Thoracic aorta (tissue), 2 donors: ENCODE measurements at regions not wholly inside any gene's neighbourhood (a gene's known extent, or its start where the extent isn't known, plus 50 kb on each side); places are given as distances from the start of the nearest gene placed in this dataset.

Source experiments
- ATAC-seq: fragments of 150-250 bp; one replicate; pipeline ENCODE4 v1.8.0; 2017; ENCODE audit warnings: low read depth; ENCODE audit not compliant: insufficient number of reproducible peaks, low FRiP score
- DNase-seq: peaks from one replicate; pipeline ENCODE4 v3.0.0-alpha.2; 2020; ENCODE audit warnings: low spot score
- H3K27ac ChIP-seq, 2 donors: fragments of 200-600 bp; sonication (generic); 1 replicate in 1 of 2; 2 replicates in 1 of 2; pipeline ENCODE4 v1.5.1; 2016; ENCODE audit warnings: mild to moderate bottlenecking in 2 of 2, moderate library complexity in 2 of 2
- H3K27me3 ChIP-seq: fragments of 200-600 bp; sonication (generic); replicated peaks from 2 replicates; pipeline ENCODE4 v1.6.0; 2016; ENCODE audit warnings: mild to moderate bottlenecking; ENCODE audit not compliant: insufficient read depth
- H3K36me3 ChIP-seq: fragments of 200-600 bp; sonication (generic); one replicate; pipeline ENCODE4 v1.5.1; 2016
- H3K4me1 ChIP-seq, 2 donors: fragments of 200-600 bp; sonication (generic); 1 replicate in 1 of 2; 2 replicates in 1 of 2; pipeline versions ENCODE4 v1.5.1 to v1.6.0; 2016; ENCODE audit warnings: low read depth in 2 of 2, mild to moderate bottlenecking in 1 of 2; ENCODE audit not compliant: control insufficient read depth in 1 of 2
- H3K4me3 ChIP-seq: fragments of 200-600 bp; sonication (generic); 2 replicates; pipeline ENCODE4 v1.5.1; 2016; ENCODE audit warnings: mild to moderate bottlenecking
- H3K9me3 ChIP-seq: fragments of 200-600 bp; sonication (generic); 2 replicates; pipeline ENCODE4 v1.5.1; 2016
- TF ChIP-seq, protein P1 (sequence below): fragments of 200-600 bp; sonication (generic); IDR thresholded peaks from one replicate; pipeline ENCODE4 v1.5.1; 2019; ENCODE audit warnings: antibody characterized with exemption

DNA sequence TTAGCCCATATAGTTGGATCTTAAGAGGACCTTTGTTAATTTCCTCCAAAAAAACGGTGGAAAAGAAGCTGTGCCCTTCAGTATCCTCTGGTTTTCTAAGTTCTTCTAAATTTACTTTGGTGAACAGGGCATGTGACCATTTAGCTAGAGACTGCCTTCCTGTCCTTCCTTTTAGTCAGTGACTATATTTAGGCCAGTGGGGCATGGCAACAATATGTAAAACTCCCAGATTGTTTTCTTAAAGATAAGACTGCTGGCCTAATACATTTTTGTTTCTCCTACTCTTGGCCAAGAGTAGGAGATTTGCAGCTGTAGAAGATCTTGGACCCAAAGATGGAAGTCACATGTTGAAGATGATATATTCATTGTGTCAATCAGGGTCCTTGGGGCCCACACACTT lies 325.1 kb upstream of the DCN start:
- no peaks in the 10 kb centered on the region for H3K9me3 ChIP-seq
- no peaks in the 10 kb centered on the region for H3K27me3 ChIP-seq
- H3K4me1 ChIP-seq = peaks cover 25 to 40% of the 10 kb centered on the region in 2 donors
- no peak overlapping the region for H3K4me3 ChIP-seq
- H3K36me3 ChIP-seq = no peaks in the 10 kb centered on the region
- DNase-seq = no peak
- TF ChIP-seq, protein P1, sequence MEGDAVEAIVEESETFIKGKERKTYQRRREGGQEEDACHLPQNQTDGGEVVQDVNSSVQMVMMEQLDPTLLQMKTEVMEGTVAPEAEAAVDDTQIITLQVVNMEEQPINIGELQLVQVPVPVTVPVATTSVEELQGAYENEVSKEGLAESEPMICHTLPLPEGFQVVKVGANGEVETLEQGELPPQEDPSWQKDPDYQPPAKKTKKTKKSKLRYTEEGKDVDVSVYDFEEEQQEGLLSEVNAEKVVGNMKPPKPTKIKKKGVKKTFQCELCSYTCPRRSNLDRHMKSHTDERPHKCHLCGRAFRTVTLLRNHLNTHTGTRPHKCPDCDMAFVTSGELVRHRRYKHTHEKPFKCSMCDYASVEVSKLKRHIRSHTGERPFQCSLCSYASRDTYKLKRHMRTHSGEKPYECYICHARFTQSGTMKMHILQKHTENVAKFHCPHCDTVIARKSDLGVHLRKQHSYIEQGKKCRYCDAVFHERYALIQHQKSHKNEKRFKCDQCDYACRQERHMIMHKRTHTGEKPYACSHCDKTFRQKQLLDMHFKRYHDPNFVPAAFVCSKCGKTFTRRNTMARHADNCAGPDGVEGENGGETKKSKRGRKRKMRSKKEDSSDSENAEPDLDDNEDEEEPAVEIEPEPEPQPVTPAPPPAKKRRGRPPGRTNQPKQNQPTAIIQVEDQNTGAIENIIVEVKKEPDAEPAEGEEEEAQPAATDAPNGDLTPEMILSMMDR = no peak
- peak overlapping the region; percentile 32 to 64 for H3K27ac ChIP-seq
- peak; percentile 99 for ATAC-seq

DNA sequence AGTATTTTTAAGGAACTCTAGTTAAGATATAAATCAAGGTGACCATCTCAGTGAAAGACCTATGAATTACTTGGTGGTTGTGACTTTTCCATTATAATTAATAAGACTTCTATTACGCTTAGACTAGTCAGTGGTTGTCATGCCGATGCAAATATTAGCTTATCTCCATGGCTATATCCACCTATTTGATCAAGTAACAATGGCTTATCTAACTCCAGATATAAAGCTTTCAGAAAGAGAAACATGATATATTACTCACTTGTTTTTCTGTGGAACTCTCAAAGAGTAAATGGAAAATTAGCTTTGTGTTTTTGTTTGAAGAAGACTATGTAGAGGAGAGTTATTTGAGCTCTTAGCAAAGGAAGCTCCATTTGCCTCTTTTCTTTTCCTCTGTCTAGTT lies 323.8 kb upstream of the DCN start:
- Histone ChIP-seq H3K4me1 (peaks cover 25 to 40% of the 10 kb centered on the region in 2 donors), H3K27me3 (no peaks in the 10 kb centered on the region), H3K9me3 (no peaks in the 10 kb centered on the region), H3K27ac (peak overlapping the region in 1 of 2 donors; percentile 64), H3K4me3 (no peak overlapping the region), H3K36me3 (no peaks in the 10 kb centered on the region)
- no peak for DNase-seq
- TF ChIP-seq, protein P1 = no peak
- ATAC-seq = no peak

DNA sequence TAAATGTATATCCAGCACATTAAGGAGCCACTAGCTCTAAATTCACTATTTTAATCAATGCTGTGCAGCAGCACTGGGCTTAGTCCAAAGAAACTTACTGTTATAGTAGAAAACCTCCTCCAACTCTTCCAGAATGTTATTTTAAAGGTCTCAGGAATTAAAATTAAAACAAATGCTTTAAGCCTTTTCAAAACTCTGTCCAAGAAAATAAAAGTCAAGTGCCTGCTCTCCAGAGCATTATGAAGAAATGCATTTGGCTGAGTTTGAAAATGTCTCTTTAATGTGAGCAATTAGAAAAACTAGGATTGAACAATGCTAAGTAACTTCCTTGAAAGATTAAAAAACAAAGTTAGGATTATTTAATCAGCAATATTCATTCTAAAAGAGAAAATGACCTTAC lies 322.4 kb upstream of the DCN start:
- TF ChIP-seq, protein P1 = no peak
- Histone ChIP-seq H3K27ac (no peak overlapping the region), H3K4me3 (no peak overlapping the region), H3K36me3 (no peaks in the 10 kb centered on the region), H3K9me3 (no peaks in the 10 kb centered on the region), H3K27me3 (no peaks in the 10 kb centered on the region), H3K4me1 (peaks cover 25 to 47% of the 10 kb centered on the region in 2 donors)
- DNase-seq = no peak
- ATAC-seq = no peak

DNA sequence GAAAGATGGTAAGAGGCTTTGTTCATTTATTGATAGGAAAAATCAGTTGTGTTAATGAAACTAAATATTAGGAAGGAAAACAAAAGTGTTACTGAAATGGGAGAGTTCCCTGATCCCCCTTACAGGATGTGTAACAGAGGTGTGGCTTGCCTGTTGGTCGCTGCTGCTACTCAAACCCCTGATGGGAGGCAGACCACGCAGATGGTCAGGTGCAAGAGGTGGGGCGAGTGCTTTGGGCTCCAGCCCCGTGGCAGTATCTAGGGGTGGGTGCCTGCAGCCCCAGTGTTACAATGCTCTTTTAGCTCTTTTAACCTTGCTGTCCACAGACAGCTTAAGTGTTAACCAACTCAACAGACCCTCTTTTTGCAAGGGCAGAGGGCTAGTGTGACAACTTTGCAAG lies 319.6 kb upstream of the DCN start:
- H3K27me3 ChIP-seq = no peaks in the 10 kb centered on the region
- no peaks in the 10 kb centered on the region for H3K9me3 ChIP-seq
- no peak overlapping the region for H3K27ac ChIP-seq
- H3K4me3 ChIP-seq = no peak overlapping the region
- TF ChIP-seq, protein P1 = no peak
- no peak for DNase-seq
- H3K36me3 ChIP-seq = no peaks in the 10 kb centered on the region
- peaks cover 19 to 33% of the 10 kb centered on the region in 2 donors for H3K4me1 ChIP-seq
- ATAC-seq = no peak

DNA sequence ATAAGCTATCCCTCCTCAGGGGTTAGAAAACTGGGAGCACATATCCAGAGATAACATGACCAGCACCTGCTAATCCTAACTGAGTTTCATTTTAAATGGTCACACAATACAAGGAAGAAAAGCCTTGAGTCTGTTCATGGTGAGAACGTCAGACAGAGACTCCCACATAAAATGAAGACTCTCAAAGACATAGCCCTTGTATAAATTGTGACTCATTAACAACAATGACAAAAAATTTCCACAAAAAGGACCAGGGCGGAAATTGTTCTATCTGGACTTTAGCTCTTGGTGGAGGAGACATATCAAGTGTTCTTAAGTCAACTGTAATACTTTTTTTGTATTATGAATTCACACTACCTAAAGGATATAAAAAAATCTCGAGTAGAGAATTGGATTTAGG lies 313.7 kb upstream of the DCN start:
- Histone ChIP-seq H3K27me3 (no peaks in the 10 kb centered on the region), H3K27ac (no peak overlapping the region), H3K4me1 (peaks cover 0 to 7% of the 10 kb centered on the region in 2 donors), H3K4me3 (no peak overlapping the region), H3K9me3 (no peaks in the 10 kb centered on the region), H3K36me3 (no peaks in the 10 kb centered on the region)
- no peak for DNase-seq
- TF ChIP-seq, protein P1 = no peak
- ATAC-seq = no peak
